OCI-LY7 (cell line): ENCODE measurements at regions not wholly inside any gene's neighbourhood (a gene's known extent, or its start where the extent isn't known, plus 50 kb on each side); places are given as distances from the start of the nearest gene placed in this dataset.

Experiments used
- EZH2phosphoT487 ChIP-seq: fragments of 200-600 bp; sonication (generic); IDR thresholded peaks from 2 replicates; pipeline ENCODE4 v1.6.1; 2018; ENCODE audit warnings: low read depth, borderline replicate concordance, mild to moderate bottlenecking, mixed run types, antibody characterized with exemption, low read length, moderate library complexity, mixed read lengths
- TF ChIP-seq, protein P1 (sequence below): fragments of 200-600 bp; sonication (generic); conservative IDR thresholded peaks from 2 replicates; pipeline ENCODE4 v1.5.1; 2014; ENCODE audit warnings: mild to moderate bottlenecking, antibody characterized with exemption, low read length, moderate library complexity, mixed read lengths

DNA sequence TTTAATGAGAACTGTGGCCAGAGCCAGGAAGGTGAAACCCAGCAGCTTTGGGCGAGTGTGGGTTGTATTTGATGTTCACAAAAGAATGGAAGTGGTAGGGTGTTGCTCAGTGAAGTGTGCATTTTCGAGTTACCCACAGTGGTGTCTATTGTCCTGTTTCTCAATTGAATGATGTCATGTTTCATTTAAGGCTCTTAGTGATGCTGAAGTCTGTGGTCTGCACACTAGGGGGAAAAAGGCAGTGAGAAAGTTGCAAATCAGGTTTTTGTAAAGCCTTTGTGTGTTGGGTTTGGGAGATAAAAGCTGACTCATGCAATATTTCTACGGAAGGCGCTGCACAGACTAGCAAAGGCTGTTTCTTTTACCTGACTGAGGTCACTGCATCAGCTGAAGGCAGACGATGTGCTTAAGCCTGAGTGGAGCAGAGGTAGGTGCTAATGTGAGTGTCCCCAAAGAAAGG is 121.1 kb downstream of the PLEKHG1 start:
- TF ChIP-seq, protein P1, sequence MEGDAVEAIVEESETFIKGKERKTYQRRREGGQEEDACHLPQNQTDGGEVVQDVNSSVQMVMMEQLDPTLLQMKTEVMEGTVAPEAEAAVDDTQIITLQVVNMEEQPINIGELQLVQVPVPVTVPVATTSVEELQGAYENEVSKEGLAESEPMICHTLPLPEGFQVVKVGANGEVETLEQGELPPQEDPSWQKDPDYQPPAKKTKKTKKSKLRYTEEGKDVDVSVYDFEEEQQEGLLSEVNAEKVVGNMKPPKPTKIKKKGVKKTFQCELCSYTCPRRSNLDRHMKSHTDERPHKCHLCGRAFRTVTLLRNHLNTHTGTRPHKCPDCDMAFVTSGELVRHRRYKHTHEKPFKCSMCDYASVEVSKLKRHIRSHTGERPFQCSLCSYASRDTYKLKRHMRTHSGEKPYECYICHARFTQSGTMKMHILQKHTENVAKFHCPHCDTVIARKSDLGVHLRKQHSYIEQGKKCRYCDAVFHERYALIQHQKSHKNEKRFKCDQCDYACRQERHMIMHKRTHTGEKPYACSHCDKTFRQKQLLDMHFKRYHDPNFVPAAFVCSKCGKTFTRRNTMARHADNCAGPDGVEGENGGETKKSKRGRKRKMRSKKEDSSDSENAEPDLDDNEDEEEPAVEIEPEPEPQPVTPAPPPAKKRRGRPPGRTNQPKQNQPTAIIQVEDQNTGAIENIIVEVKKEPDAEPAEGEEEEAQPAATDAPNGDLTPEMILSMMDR, result 0 out of 2 replicates have a peak, but pooled peaks have one; percentile 34
- no peak for TF ChIP-seq EZH2phosphoT487
